SU-DHL-6 (cell line): ENCODE measurements at regions not wholly inside any gene's neighbourhood (a gene's known extent, or its start where the extent isn't known, plus 50 kb on each side); places are given as distances from the start of the nearest gene placed in this dataset.

ENCODE experiments used
- H2AFZ ChIP-seq: fragments of 200-600 bp; sonication (generic); 2 replicates; pipeline ENCODE4 v1.6.1; 2014; ENCODE audit warnings: low read depth, mild to moderate bottlenecking, moderate library complexity, mixed read lengths, antibody characterized with exemption, low read length; ENCODE audit not compliant: severe bottlenecking
- H3F3A ChIP-seq: fragments of 200-600 bp; shearing (Covaris generic); 2 replicates; pipeline ENCODE4 v1.6.0; 2016; ENCODE audit warnings: antibody characterized with exemption, mild to moderate bottlenecking; ENCODE audit not compliant: insufficient read depth
- H3K27ac ChIP-seq: fragments of 200-600 bp; sonication (generic); 2 replicates; pipeline ENCODE4 v1.5.1; 2016; ENCODE audit warnings: low read depth, mild to moderate bottlenecking, low read length, moderate library complexity, mixed read lengths
- H3K27me3 ChIP-seq: fragments of 200-600 bp; sonication (generic), shearing (Covaris generic); 2 replicates; pipeline ENCODE4 v1.6.0; 2014; ENCODE audit warnings: mild to moderate bottlenecking, low read length
- H3K36me3 ChIP-seq: fragments of 200-600 bp; sonication (generic); 2 replicates; pipeline ENCODE4 v1.6.1; 2014; ENCODE audit warnings: mild to moderate bottlenecking, low read length, mixed read lengths
- H3K4me2 ChIP-seq: fragments of 300-600, 200-600 bp; shearing (Covaris generic), sonication (generic); 2 replicates; pipeline ENCODE4 v1.6.0; 2014; ENCODE audit warnings: low read length, low read depth, mild to moderate bottlenecking; ENCODE audit not compliant: poor library complexity, severe bottlenecking
- H3K4me3 ChIP-seq: fragments of 200-600 bp; sonication (generic); 2 replicates; pipeline ENCODE4 v1.5.1; 2014; ENCODE audit warnings: antibody characterized with exemption, low read length, mild to moderate bottlenecking, mixed read lengths; ENCODE audit not compliant: insufficient read depth, poor library complexity, severe bottlenecking
- H3K79me2 ChIP-seq: fragments of 200-600 bp; sonication (generic); 2 replicates; pipeline ENCODE4 v1.6.1; 2014; ENCODE audit warnings: mild to moderate bottlenecking, low read length, moderate library complexity; ENCODE audit not compliant: insufficient read depth
- H3K9ac ChIP-seq: fragments of 200-600 bp; sonication (generic); 2 replicates; pipeline ENCODE4 v1.7.0; 2014; ENCODE audit warnings: mild to moderate bottlenecking, low read length
- H3K9me2 ChIP-seq: fragments of 200-600 bp; sonication (generic); replicated peaks from 2 replicates; pipeline ENCODE4 v1.6.1; 2014; ENCODE audit warnings: low read length; ENCODE audit not compliant: insufficient read depth
- H3K9me3 ChIP-seq: fragments of 200-600 bp; sonication (generic); 2 replicates; pipeline ENCODE4 v1.6.1; 2014; ENCODE audit warnings: low read length, mixed read lengths; ENCODE audit not compliant: insufficient read depth
- H4K20me1 ChIP-seq: fragments of 200-600 bp; sonication (generic); 2 replicates; pipeline ENCODE4 v1.6.1; 2014; ENCODE audit warnings: low read depth, mild to moderate bottlenecking, antibody characterized with exemption, low read length, moderate library complexity, mixed read lengths
- CTCF ChIP-seq: fragments of 200-600 bp; sonication (generic); IDR thresholded peaks from one replicate; pipeline ENCODE4 v1.5.1; 2017; ENCODE audit warnings: antibody characterized with exemption, mild to moderate bottlenecking, low read length, moderate library complexity; ENCODE audit not compliant: insufficient read depth, poor library complexity, severe bottlenecking
- EZH2phosphoT487 ChIP-seq: fragments of 200-600 bp; sonication (generic), shearing (Covaris generic); conservative IDR thresholded peaks from 2 replicates; pipeline ENCODE4 v1.6.1; 2018; ENCODE audit warnings: mild to moderate bottlenecking, antibody characterized with exemption, low read length, moderate library complexity, mixed read lengths

DNA sequence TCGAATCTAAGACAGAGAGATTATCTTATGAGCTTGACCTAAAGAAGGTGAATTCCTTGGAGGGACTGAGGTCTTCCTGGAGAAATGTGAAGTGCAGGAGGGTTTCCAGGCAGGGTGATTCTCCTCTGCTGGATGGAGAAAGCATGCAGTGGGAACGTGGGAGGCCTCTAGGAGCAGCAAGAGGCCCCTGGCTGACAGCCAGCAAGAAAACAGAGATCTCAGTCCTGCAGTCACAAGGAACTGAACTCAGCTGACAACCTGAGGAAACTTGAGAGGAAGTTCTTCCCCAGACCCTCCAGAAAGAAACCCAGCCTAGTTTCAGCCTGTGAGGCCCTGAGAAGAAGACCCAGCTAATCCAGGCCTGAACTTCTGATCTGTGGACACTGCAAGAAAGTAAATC is 345.9 kb downstream of the FAM72C start:
- Histone ChIP-seq H3K4me2 (no peak overlapping the region), H3K27me3 (no peaks in the 10 kb centered on the region), H3F3A (no peaks in the 10 kb centered on the region), H3K4me3 (no peak overlapping the region), H3K9me2 (no peaks in the 10 kb centered on the region), H3K9me3 (no peaks in the 10 kb centered on the region), H3K27ac (no peak overlapping the region), H3K36me3 (no peaks in the 10 kb centered on the region), H2AFZ (no peak overlapping the region), H3K9ac (no peak overlapping the region), H4K20me1 (no peaks in the 10 kb centered on the region), H3K79me2 (no peaks in the 10 kb centered on the region)
- TF ChIP-seq CTCF (no peak), EZH2phosphoT487 (no peak)

DNA sequence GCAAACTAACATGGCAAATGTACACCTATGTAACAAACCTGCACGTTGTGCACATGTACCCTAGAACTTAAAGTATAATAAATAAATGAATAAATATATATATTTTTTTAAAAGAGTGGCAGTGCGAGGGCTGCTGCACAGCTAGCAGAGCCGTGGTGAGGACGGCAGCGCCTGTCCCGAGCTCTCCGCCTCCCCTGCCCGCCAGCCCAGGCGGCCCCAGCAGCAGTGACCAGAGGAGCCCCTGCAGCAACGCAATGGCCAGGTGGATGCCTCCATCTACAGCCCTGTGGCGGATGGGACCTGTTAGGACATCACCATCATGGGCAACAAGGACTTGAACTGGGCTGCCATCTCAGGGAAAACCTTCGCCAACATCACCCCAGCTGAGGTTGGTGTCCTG is 351.9 kb downstream of the FAM72C start:
- TF ChIP-seq EZH2phosphoT487 (no peak), CTCF (no peak)
- H3K9ac ChIP-seq = no peak overlapping the region
- no peaks in the 10 kb centered on the region for H3K79me2 ChIP-seq
- no peaks in the 10 kb centered on the region for H3K27me3 ChIP-seq
- H2AFZ ChIP-seq = no peak overlapping the region
- no peak overlapping the region for H3K4me3 ChIP-seq
- no peaks in the 10 kb centered on the region for H3F3A ChIP-seq
- no peaks in the 10 kb centered on the region for H3K9me3 ChIP-seq
- H3K9me2 ChIP-seq = no peaks in the 10 kb centered on the region
- no peaks in the 10 kb centered on the region for H4K20me1 ChIP-seq
- no peaks in the 10 kb centered on the region for H3K36me3 ChIP-seq
- H3K27ac ChIP-seq = no peak overlapping the region
- no peak overlapping the region for H3K4me2 ChIP-seq

- H3K4me2 ChIP-seq = no peak overlapping the region
- H3K9ac ChIP-seq = no peak overlapping the region
- H3K27ac ChIP-seq = no peak overlapping the region
- H3K36me3 ChIP-seq = no peaks in the 10 kb centered on the region
- no peak overlapping the region for H3K4me3 ChIP-seq
- no peak overlapping the region for H2AFZ ChIP-seq
- H3K79me2 ChIP-seq = no peaks in the 10 kb centered on the region
- no peaks in the 10 kb centered on the region for H3K9me2 ChIP-seq
- no peaks in the 10 kb centered on the region for H3K27me3 ChIP-seq
- TF ChIP-seq CTCF (no peak), EZH2phosphoT487 (no peak)
- H3F3A ChIP-seq = no peaks in the 10 kb centered on the region
- H3K9me3 ChIP-seq = no peaks in the 10 kb centered on the region
- H4K20me1 ChIP-seq = no peaks in the 10 kb centered on the region
Measured at GRCh38 chr1:143611159-143611558, 360.6 kb downstream of the FAM72C start.

DNA sequence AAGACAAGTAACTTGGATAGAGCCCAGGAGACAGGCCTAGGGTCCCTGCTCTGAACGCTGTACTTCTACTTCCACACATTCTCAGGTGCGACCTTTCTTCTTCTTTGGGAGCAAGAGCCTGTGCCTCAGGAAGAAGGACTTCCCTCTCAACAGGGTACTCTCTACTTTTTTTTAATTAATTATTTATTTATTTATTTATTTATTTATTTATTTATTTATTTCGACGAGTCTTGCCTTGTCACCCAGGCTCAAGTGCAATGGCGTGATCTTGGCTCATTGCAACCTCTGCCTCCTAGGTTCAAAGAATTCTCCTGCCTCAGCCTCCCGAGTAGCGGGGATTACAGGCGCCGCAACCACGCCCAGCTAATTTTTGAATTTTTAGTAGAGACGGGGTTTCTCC is 361.6 kb downstream of the FAM72C start:
- Histone ChIP-seq H3K4me3 (no peak overlapping the region), H3K9ac (no peak overlapping the region), H3K9me2 (no peaks in the 10 kb centered on the region), H3K27ac (no peak overlapping the region), H3K27me3 (no peaks in the 10 kb centered on the region), H3K36me3 (no peaks in the 10 kb centered on the region), H3F3A (no peaks in the 10 kb centered on the region), H4K20me1 (no peaks in the 10 kb centered on the region), H3K9me3 (no peaks in the 10 kb centered on the region), H3K79me2 (no peaks in the 10 kb centered on the region), H2AFZ (no peak overlapping the region), H3K4me2 (no peak overlapping the region)
- TF ChIP-seq EZH2phosphoT487 (no peak), CTCF (no peak)
